22Rv1 (cell line): ENCODE measurements at regions not wholly inside any gene's neighbourhood (a gene's known extent, or its start where the extent isn't known, plus 50 kb on each side); places are given as distances from the start of the nearest gene placed in this dataset.

ENCODE experiments used
- CTCF ChIP-seq: fragments of 450-650 bp; IDR thresholded peaks from 2 replicates; pipeline ENCODE4 v1.5.1; 2017; ENCODE audit warnings: mild to moderate bottlenecking
- ZFX ChIP-seq: fragments of 450-650 bp; IDR thresholded peaks from 2 replicates; pipeline ENCODE4 v1.6.1; 2017; ENCODE audit warnings: antibody characterized with exemption, borderline replicate concordance

- no peak for TF ChIP-seq CTCF
- no peak for TF ChIP-seq ZFX
These were observed 83.0 kb downstream of the IRF8 start for GRCh38 chr16:85981826-85982562.
